ENCODE measurements at regions not wholly inside any gene's neighbourhood (a gene's known extent, or its start where the extent isn't known, plus 50 kb on each side); places are given as distances from the start of the nearest gene placed in this dataset.
A peak's percentile ranks its signal among the peaks of the same experiment; 100 is the strongest.
"Not testable (repeated sequence)": the region's sequence is repeated elsewhere in the genome, so short reads cannot be mapped to it uniquely, and the experiment has no call there.

DNA sequence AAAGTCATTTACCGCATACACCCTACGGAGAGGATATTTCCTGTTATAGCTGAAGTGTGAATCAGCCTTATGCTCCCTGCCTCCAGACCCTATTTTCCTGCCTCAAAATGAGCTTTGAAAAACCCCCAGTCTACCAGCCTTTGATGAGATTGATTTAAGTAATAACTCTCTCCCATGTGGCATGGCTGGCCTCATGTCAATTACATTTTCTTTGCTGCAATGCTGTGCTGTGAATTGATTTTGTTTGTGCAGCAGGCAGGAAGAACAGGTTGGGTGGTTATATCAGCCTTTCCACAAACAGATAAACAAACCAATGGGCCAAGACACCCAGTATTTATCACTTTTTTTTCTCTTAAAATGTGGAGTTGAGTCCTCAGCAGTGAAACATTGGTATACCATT is 1105.5 kb upstream of the TMEM132C start:
- DNase-seq = no peak

DNA sequence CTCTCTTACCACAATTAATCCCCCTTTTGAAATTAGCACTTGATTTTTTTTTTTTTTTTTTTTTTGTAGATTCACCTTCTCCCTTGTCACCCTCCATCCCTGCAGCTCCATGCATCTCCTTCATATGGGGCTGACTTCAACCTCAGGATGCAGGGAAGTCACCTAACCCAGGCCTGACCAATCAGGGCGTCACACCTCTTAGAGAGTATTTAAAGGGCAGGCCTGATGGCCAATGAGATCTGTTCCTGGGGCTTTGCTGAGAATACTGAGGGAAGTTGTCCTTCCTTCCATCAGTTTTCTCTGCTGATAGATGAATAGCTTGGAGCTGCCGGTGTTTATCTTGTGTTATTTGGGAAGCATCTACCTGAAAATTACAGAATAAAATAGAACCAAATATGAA is 1104.7 kb upstream of the TMEM132C start:
- no peak for DNase-seq

DNA sequence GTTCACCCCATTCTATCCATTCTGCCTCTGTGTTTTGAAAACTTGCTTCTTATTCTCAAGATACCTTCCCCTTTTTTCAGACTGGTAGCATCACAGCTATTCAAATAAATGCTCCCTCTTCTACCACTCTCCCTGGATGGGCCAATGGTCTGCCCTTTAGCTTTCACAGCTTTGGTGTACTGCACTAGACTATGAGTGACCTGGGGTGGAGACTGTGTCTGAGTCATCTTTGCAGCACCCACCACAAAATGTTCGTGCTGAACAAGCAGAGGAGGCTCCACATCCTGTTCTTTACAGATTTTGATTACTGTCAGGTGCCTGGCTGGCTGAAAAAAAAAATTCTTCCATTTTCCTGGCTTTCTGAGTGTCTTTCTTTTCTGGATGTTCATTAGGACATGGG is 1104.1 kb upstream of the TMEM132C start:
- no peak for DNase-seq

DNA sequence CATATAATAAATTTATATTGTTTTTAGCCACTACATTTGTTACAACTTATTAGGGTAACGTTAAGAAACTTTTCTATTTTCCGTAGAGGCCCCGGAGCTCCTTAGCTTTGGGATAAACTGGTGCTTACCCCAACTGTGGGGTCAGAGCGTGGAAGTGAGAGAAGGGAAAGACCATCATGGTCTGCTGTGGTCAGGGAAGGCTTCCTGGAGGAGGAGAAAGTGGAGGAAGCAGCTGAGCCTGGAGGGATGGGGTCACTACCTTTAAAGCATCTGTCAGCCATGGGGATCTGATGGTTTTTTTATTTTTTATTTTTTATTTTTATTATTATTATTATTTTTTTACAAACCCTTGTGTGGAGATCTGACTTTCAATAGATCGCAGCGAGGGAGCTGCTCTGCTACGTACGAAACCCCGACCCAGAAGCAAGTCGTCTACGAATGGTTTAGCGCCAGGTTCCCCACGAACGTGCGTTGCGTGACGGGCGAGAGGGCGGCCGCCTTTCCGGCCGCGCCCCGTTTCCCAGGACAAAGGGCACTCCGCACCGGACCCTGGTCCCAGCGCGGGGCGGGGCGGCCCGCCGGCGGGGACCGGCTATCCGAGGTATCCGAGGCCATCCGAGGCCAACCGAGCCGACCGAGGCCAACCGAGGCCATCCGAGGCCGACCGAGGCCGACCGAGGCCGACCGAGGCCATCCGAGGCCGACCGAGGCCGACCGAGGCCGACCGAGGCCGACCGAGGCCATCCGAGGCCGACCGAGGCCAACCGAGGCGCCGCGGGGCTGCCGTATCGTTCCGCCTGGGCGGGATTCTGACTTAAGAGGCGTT is 1101.2 kb upstream of the TMEM132C start:
- DNase-seq = peak in 1 of 2 experiments; percentile 55

DNA sequence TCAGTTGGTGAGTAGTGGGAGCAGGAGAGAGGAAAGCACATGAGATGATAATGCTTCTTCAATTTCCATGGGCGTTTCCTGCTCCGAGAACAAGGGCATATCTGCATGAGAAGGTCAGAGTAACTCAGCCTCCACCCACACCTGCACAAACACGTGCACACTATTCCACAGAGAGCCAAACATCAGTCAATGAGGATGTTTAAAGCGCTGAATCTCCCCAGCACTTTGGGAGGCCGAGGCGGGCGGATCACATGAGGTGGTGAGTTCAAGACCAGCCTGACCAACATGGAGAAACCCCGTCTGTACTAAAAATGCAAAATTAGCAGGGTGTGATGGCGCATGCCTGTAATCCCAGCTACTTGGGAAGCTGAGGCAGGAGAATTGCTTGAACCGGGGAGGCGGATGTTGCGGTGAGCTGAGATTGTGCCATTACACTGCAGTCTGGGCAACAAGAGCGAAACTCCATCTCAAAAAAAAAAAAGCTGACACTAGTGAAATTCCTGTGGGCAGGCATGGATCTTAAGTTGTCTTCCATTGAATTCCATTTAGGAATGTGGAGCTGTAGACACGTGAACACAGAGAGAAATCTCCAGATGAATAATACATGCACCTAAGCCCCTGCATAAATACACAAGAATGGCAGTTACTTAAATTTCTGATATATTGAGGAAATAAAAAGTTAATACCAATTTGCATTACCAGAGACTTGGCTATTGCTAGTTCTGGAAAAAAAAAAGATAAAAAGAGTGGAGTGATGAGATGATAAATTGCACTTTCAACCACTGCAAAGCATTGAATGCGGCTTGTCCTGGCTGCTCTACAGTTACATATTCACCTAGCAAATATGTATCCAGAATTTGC is 1097.4 kb upstream of the TMEM132C start:
- no peak for DNase-seq

DNA sequence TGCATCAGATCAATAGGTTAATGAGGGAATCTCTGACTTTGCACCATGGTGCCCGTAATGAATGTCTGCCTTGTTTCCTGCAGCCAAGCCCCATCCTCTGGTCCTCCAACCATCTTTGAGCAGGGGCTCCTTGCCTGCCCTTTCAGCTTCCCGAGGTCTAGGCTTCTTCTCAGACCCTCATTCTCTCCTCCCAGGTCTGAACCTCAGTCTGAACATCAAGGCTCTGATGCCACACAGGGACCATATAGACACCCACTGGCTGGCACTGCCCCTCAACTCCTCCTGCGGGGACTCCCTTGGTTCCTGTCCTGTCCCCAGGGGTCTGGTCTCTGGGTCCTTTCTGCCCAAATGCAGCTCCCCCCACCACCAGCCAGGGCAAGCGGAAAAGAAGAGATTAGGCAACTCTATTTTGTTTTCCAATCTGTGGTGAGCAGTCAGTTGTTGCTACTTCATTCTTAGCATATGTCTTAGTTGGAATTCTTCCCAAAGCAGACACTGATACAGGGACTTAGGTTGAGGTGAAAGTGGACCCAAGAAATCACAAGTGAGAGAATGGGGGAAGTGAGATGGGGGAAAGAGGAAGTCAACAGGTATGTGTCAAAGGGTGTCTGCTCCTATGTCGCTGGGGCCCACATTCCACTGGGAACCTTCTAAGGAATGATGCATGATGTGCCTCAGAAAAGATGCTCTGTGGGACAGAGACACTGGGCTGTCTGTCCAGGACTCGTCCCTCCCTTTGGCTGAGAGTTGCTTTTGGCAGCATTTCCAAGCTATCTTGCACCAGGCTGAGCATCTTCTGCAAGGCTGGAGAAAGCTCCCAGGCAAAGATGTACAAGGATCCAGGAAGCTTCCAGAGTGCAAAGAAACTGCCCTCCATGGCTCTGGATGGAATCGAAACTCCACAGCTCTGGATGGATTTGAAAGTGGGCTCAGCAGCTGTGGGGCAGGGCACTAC is 1096.5 kb upstream of the TMEM132C start:
- DNase-seq = no peak

DNA sequence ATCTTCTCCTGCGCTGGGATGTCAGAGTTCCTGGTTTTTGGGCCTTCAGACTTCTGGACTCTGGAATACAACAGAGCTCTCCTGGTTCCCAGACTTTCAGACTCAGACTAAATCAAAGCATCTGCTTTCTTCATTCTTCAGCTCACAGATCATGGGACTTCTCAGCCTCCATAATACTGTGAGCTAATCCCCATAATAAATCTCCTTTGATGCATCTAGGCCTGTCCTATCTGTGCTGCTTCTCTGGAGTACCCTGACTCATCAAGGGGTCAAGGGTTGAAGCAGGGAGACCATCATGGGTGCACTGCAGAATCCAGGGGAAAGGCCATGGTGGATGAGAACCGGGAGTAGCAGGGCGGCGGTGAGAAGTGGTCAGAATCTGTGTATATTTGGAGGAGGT is 1094.1 kb upstream of the TMEM132C start:
- DNase-seq = no peak

DNA sequence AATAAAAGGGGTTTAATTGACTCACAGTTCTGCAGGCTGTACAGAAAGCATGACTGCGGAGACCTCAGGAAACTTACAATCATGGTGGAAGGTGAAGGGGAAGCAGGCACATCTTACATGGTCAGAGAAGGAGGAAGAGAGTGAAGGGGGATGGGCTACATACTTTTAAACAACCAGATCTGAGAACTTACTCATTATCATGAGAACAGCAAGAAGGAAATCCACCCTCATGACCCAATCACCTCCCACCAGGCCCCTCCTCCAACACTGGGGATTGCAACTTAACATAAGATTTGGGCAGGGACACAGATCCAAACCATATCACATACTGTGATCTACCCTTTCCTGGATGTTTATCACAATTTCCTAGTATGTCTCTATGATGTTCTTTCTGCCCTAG is 1093.0 kb upstream of the TMEM132C start:
- not testable (repeated sequence) for DNase-seq

DNA sequence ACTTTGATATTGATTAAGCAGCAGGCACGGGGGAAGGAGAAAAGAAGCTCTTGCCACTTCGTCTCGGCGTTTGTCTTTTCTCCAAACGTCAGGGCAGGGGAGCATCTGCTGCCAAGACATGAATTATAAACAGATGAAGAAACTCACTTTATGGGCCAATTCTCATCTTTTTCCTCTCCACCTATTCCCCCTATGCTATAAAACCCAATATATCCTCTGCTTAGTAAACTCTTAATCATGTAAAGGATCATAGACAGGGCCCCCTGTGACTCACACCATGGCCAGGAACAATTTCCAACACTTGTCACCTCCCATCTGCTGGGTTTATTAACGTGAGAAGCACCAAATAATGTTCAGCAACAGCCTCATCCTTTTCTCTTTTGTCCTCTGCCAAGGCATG is 1092.1 kb upstream of the TMEM132C start:
- DNase-seq = no peak

DNA sequence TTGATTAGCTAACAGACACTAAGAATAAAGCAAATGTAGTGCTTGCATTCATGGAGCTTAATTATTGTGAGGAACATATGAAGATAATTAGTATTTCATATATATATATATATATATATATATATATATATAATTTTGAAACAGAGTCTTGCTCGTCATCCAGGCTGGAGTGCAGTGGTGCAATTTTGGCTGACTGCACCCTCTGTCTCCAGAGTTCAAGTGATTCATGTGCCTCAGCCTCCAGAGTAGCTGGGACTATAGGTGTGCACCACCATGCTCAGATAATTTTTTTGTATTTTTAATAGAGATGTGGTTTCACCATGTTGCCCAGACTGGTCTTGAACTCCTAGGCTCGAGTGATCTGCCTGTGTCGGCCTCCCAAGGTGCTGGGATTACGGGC is 1091.6 kb upstream of the TMEM132C start:
- no peak for DNase-seq

DNA sequence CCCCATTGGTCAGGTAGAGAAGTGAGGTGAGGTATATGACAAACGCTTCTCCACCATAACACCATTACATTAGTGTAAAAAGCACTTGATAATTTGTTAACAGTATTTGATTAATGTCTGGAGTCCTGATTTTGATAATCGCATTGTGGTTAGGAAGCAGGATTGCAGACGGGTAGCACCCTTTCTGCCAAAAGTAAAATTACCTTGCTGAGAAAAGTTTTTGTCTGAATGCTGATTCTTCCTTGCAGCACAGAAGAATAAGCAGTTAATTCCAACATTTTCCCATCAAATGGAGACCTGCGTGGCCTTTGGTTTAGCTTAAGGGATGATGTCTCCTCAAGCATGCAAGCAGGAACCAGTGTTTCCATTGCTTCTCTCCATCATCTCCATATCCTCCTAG is 1090.2 kb upstream of the TMEM132C start:
- no peak for DNase-seq

DNA sequence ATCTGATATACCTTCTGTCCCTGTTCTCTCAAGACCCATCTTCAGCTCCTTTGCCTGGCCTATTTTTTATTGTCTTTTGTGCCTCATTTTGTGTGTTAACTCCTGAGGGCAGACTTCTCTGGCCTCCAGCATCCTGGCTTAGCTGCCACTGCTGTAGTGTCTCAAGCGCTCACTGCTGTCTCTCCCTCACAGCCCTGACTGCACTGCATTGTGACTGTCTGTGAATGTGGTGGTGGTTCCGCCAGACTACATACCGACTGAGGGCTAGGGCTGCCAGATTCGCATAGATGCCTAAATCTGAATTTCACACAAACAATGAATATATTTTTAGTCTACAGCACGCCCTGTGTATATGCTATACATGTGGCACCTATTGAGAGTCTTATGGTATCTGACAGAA is 1088.9 kb upstream of the TMEM132C start:
- DNase-seq = no peak

DNA sequence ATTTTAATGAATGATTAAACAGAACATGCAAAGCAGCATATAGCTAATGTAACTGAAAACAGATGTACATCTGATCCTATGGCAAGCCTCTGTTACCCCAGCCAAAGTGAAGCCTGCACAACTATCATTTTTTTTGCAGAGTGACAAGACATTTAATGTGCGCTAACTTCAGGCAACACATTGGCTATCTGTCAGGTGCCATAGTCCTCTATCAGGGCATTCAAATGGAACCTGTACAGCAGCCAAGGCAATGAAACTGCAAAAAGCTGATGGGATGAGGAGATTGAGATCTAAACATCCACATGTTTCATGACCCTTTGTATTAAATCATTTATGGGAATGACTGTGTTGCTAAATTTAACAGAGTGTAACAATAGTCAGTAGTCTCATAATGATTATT is 1088.5 kb upstream of the TMEM132C start:
- no peak for DNase-seq

DNA sequence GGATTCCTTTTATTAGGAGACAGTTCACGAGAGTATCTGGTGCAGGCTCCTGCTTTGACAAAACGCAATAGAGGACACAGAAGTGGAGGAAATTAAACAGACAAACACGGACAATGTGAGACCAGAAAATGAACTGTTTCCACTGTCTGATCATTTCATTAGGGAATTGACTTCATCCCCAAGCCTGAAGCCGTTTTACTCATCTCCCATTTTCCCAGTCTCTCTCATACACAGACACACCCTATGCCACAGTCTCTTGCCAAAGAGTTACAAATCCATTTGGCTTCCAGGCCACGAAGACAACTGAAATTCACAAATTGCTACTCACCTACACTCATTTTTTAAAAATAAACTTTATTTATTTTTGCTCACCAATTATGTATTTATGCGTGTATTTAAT is 1087.8 kb upstream of the TMEM132C start:
- no peak for DNase-seq

DNA sequence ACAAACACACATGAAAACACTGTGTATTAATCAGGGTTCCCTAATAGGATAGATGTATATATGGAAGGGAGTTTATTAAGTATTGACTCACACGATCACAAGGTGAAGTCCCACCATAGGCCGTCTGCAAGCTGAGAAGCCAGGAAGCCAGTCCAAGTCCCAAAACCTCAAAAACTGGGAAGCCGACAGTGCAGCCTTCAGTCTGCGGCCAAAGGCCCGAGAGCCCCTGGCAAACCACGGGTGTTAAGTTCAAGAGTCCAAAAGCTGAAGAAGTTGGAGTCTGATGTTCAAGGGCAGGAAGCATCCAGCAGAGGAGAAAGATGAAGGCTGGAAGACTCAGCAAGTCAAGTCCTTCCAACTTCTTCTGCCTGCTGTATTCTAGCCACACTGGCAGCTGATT is 1085.0 kb upstream of the TMEM132C start:
- no peak for DNase-seq

DNA sequence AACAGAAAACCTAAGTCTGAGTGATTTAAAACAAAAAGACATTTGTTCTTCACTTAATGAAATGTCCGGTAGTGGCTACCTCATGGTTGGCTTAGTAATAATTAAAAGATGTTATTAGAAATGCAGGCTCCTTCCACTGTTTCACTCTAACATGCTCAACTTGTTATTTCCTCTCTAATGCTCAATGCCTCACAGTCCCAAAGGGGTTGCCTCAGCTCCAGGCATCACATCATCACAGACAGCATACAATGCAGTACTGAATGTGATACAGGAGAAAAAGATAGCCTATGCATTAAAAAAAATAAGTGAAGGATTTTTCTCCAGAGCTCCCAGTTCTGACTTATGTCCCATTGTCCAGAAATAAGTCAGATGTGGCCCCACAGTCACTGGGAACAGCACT is 1077.0 kb upstream of the TMEM132C start:
- no peak for DNase-seq

DNA sequence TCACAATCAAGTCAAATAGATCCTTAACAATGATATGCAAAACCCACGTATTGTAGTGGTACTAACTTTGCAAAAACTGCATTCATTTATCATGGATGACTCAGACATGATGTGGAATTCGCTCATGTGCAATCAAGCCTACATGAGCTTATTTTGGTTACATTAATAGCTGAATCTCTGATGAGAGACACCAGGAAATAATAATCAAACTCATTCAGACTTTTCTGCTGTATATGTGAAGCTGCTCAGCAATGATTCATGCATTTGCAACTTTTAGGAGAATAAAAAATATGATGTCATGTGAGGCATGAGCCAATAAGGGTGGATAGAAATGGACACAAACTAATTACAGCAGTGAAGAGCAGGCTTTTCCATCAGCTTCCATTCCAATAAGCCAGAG is 1075.8 kb upstream of the TMEM132C start:
- DNase-seq = no peak

DNA sequence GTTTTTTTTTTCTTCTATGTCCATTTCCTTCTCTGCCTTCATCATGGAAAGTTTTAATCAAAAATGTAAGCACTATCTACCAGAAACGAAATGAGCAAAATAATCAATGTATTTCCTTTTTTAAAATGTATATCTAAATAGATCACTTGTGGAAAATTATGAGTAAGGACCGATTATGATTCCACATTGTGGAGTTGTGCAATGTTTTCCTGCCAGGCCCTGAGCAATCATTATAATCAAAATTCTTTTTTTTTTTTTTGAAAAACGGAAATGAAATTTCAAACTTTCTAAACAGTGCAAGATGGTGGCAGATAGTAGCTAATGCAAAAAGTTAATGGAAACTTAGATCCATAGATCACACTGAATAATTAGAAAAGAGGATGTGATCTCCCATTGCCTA is 1074.6 kb upstream of the TMEM132C start:
- DNase-seq = no peak

DNA sequence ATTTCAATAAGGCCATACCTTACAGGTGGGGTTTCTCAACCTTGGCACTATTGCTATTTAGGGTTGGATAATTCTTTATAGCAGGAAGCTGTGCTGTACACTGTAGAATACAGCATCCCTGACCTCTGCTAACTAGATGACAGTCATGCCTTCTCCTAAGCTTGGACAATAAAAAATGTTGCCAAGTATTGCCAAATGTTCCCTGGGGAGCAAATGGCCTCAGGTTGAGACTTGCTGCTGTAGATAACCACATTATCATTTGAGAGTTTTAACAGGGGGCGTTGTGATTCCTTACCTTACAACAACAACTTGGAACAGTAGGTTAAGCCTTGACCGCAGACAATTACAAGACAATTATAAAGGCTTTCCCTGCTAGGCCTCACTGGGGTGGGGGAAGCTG is 1073.6 kb upstream of the TMEM132C start:
- DNase-seq = no peak

DNA sequence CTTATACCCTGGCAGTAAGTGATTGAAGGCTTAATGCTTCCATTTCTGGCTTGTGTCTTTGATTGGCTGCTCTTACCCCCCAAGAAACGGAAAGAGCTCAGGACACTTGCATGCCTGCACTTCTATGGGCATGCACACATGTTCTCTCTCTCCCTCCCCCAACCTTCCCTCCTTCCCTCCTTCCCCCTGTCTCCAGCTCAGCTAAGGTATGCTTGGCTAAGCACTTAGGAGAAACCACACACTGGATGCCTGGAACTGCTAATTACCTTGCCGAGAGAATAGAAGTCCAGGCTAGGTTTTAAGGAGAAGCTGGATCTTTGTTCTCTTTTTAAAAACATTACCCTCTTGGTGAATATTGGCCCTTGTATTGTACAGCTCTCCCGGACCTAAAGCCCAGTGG is 1072.8 kb upstream of the TMEM132C start:
- no peak for DNase-seq

DNA sequence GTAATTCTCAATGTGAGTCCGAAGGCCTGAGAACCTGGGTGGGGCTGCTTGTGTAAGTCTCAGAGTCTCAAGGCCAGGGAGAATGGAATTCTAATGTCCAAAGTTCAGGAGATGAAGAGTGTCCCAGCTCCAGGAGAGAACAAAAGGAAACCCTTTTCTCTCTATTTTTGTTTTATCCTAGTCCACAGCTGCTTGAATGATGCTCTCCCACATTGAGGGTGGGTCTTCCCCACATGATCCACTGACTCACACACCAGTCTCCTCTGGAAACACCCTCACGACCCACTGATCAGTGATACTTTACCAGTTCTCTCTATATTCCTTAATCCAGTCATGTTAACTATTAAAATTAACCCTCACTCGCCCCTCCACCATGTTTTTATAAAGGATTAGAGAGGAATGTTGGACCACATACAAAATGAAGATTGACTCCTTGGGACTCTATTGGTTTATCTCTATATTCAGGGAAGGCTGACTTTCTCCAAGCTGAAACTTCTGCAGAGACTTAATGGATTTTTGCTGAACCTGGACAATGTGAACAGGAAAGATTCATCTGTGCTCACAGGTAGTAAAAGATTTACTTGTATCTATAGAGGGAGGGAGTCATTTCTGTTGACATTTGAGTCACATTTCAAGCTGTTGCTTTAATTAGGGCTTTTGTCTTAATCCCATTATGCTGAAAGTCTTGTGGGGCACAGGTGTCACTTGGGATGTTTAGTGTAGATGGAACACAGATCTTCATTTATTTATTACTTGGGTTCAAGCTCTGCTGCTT is 1061.0 kb upstream of the TMEM132C start:
- DNase-seq = peak; percentile 5 to 63

DNA sequence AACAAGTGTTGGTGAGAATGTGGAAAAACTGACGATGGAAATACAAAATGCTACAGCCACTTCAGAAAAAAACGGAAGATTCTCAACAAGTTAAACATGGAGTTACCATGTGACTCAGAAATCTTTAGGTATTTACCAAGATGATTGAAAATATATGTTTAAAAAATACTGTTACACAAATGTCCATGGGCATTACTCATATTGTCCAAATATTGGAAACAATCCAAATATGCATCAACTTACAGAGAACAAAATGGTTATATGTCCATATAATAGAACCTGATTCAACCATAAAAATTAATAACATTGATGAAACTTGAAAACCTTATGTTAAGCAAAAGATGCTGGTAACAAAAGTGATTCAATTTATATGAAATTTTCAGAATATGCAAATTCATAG is 1057.7 kb upstream of the TMEM132C start:
- no peak for DNase-seq
